ENCODE measurements at regions not wholly inside any gene's neighbourhood (a gene's known extent, or its start where the extent isn't known, plus 50 kb on each side); places are given as distances from the start of the nearest gene placed in this dataset.

GRCh38 chr3:74469151-74469550 lies 145.3 kb downstream of the CNTN3 start:
- no peak for DNase-seq (ENCODE audit: low spot score in 2 of 2)
- no peak for TF ChIP-seq POLR2A (IDR thresholded peaks at IDR 0.05)
- TF ChIP-seq POLR2AphosphoS5 (IDR thresholded peaks at IDR 0.05), result no peak
- no peak for TF ChIP-seq CTCF (IDR thresholded peaks at IDR 0.05)
- Histone ChIP-seq H3K4me1 (no peaks in the 10 kb centered on the region), H3K27ac (no peak overlapping the region), H3K4me3 (no peak overlapping the region), H3K27me3 (no peaks in the 10 kb centered on the region), H3K36me3 (no peaks in the 10 kb centered on the region), H3K9me3 (no peaks in the 10 kb centered on the region)
- intact Hi-C loops (cut with DNase I; ENCODE audit: low total_unique reads), result no loop called here

- TF ChIP-seq POLR2AphosphoS5 (IDR thresholded peaks at IDR 0.05) (no peak), POLR2A (IDR thresholded peaks at IDR 0.05) (no peak), CTCF (IDR thresholded peaks at IDR 0.05) (no peak)
- H3K9me3 ChIP-seq, result no peaks in the 10 kb centered on the region
- DNase-seq (ENCODE audit: low spot score in 2 of 2), result peak in 1 of 2 donors; percentile 25
- H3K27me3 ChIP-seq, result no peaks in the 10 kb centered on the region
- no peak overlapping the region for H3K4me3 ChIP-seq
- intact Hi-C loops (cut with DNase I; ENCODE audit: low total_unique reads), result no loop called here
- peak overlapping the region in 1 of 2 donors; percentile 10 for H3K27ac ChIP-seq
- H3K36me3 ChIP-seq, result no peaks in the 10 kb centered on the region
- no peaks in the 10 kb centered on the region for H3K4me1 ChIP-seq
Observed at GRCh38 chr3:74465715-74466410, 148.6 kb downstream of the CNTN3 start.

GRCh38 chr3:74463515-74463914 lies 150.9 kb downstream of the CNTN3 start:
- no peaks in the 10 kb centered on the region for H3K9me3 ChIP-seq
- no peaks in the 10 kb centered on the region for H3K4me1 ChIP-seq
- no peaks in the 10 kb centered on the region for H3K27me3 ChIP-seq
- DNase-seq (ENCODE audit: low spot score in 2 of 2), result no peak
- intact Hi-C loops (cut with DNase I; ENCODE audit: low total_unique reads), result no loop called here
- H3K27ac ChIP-seq, result no peak overlapping the region
- no peaks in the 10 kb centered on the region for H3K36me3 ChIP-seq
- no peak overlapping the region for H3K4me3 ChIP-seq
- TF ChIP-seq POLR2A (IDR thresholded peaks at IDR 0.05), result no peak
- TF ChIP-seq CTCF (IDR thresholded peaks at IDR 0.05), result no peak
- no peak for TF ChIP-seq POLR2AphosphoS5 (IDR thresholded peaks at IDR 0.05)

GRCh38 chr3:74456166-74456565 lies 158.3 kb downstream of the CNTN3 start:
- Histone ChIP-seq H3K27ac (no peak overlapping the region), H3K27me3 (no peaks in the 10 kb centered on the region)
- no peak for DNase-seq (ENCODE audit: low spot score in 2 of 2)

More at GRCh38 chr3:74456166-74456565, 158.3 kb downstream of the CNTN3 start:
- intact Hi-C loops (cut with DNase I; ENCODE audit: low total_unique reads), result no loop called here
- Histone ChIP-seq H3K36me3 (no peaks in the 10 kb centered on the region), H3K9me3 (no peaks in the 10 kb centered on the region), H3K4me1 (no peaks in the 10 kb centered on the region), H3K4me3 (no peak overlapping the region)
- TF ChIP-seq POLR2AphosphoS5 (IDR thresholded peaks at IDR 0.05) (no peak), CTCF (IDR thresholded peaks at IDR 0.05) (no peak), POLR2A (IDR thresholded peaks at IDR 0.05) (no peak)

Data from breast epithelium (tissue), 4 donors.